ENCODE measurements at regions not wholly inside any gene's neighbourhood (a gene's known extent, or its start where the extent isn't known, plus 50 kb on each side); places are given as distances from the start of the nearest gene placed in this dataset.

DNA sequence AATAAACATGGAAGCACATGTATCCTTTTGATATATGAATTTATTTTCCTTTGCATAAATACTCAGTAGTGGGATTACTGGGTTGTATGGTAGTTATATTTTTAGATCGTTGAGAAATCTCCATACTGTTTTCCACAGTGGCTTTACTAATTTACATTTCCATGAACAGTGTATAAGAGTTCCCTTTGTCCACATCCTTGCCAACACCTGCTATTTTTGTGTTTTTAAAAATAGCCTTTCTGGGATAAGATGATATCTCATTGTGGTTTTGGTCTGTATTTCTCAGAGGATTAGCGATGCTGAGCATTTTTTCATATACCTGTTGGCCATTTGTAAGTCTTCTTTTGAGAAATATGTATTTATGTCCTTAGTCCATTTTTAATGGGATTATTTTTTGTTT lies 329.2 kb upstream of the KITLG start:
- Histone ChIP-seq H3K9ac (ENCODE audit: low read length) (no peak overlapping the region), H3K27me3 (ENCODE audit: low read length) (no peaks in the 10 kb centered on the region), H3K4me3 (ENCODE audit: low read length) (no peak overlapping the region), H4K20me1 (ENCODE audit: low read length) (no peaks in the 10 kb centered on the region), H2AFZ (ENCODE audit: low read length) (no peak overlapping the region), H3K9me3 (ENCODE audit: low read length) (peaks cover 12% of the 10 kb centered on the region), H3F3A (ENCODE audit: low read length, unreplicated experiment) (no peaks in the 10 kb centered on the region), H3K27ac (ENCODE audit: low read length) (no peak overlapping the region), H3K4me2 (ENCODE audit: low read length) (no peak overlapping the region), H3K79me2 (ENCODE audit: low read length) (no peaks in the 10 kb centered on the region), H3K9me2 (replicated peaks; ENCODE audit: low read length) (no peaks in the 10 kb centered on the region; the same call in 1 of the 2 replicates), H3K36me3 (ENCODE audit: low read depth, low read length) (peaks cover 5% of the 10 kb centered on the region; the same call in 1 of the 2 replicates), H3K4me1 (ENCODE audit: insufficient read depth, low read length) (no peaks in the 10 kb centered on the region)
- ATAC-seq (no peak), DNase-seq (no peak)
- intact Hi-C loops (cut with micrococcal nuclease) = no loop called here
- ChIA-PET POLR2A (ENCODE audit: unreplicated experiment) (no interaction called here), CTCF (no interaction called here)
- BruUV-seq (replicated peaks) = no TSS peak
- TF ChIP-seq, protein P1, sequence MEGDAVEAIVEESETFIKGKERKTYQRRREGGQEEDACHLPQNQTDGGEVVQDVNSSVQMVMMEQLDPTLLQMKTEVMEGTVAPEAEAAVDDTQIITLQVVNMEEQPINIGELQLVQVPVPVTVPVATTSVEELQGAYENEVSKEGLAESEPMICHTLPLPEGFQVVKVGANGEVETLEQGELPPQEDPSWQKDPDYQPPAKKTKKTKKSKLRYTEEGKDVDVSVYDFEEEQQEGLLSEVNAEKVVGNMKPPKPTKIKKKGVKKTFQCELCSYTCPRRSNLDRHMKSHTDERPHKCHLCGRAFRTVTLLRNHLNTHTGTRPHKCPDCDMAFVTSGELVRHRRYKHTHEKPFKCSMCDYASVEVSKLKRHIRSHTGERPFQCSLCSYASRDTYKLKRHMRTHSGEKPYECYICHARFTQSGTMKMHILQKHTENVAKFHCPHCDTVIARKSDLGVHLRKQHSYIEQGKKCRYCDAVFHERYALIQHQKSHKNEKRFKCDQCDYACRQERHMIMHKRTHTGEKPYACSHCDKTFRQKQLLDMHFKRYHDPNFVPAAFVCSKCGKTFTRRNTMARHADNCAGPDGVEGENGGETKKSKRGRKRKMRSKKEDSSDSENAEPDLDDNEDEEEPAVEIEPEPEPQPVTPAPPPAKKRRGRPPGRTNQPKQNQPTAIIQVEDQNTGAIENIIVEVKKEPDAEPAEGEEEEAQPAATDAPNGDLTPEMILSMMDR (conservative IDR thresholded peaks at IDR 0.05; ENCODE audit: low read depth, low read length) = no peak
- TF ChIP-seq EZH2 (IDR thresholded peaks at IDR 0.05; ENCODE audit: low read length, unreplicated experiment) (no peak), EZH2phosphoT487 (IDR thresholded peaks at IDR 0.05; ENCODE audit: borderline replicate concordance, low read length) (no peak)

DNA sequence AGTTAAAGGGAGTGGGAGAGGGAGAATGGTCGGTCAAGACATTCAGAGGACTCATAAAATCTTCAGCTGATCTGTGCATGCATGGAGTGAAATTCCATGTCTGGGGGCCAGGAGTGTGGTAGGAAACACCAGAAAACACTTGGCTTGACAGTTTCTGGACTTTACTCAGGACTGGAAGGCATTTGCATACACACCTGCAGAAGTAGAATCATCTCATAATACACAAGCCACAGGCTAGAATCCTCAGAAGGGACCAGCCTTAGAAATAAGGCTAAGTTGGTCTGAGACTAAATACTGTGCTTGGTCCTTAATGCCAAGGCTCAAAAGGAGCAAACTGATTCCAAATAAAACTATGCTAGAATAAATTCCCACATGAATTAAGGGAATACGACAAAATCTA lies 328.1 kb upstream of the KITLG start:
- Histone ChIP-seq H3K9me2 (replicated peaks; ENCODE audit: low read length) (no peaks in the 10 kb centered on the region; the same call in 1 of the 2 replicates), H3K4me1 (ENCODE audit: insufficient read depth, low read length) (no peaks in the 10 kb centered on the region), H3F3A (ENCODE audit: low read length, unreplicated experiment) (no peaks in the 10 kb centered on the region), H4K20me1 (ENCODE audit: low read length) (no peaks in the 10 kb centered on the region), H3K27ac (ENCODE audit: low read length) (no peak overlapping the region), H3K79me2 (ENCODE audit: low read length) (no peaks in the 10 kb centered on the region), H2AFZ (ENCODE audit: low read length) (no peak overlapping the region), H3K4me3 (ENCODE audit: low read length) (no peak overlapping the region), H3K27me3 (ENCODE audit: low read length) (no peaks in the 10 kb centered on the region), H3K9ac (ENCODE audit: low read length) (no peak overlapping the region), H3K9me3 (ENCODE audit: low read length) (peaks cover 12% of the 10 kb centered on the region), H3K4me2 (ENCODE audit: low read length) (no peak overlapping the region), H3K36me3 (ENCODE audit: low read depth, low read length) (peaks cover 5% of the 10 kb centered on the region; the same call in 1 of the 2 replicates)
- intact Hi-C loops (cut with micrococcal nuclease) = no loop called here
- ATAC-seq (no peak), DNase-seq (no peak)
- ChIA-PET POLR2A (ENCODE audit: unreplicated experiment) (no interaction called here), CTCF (no interaction called here)
- BruUV-seq (replicated peaks) = no TSS peak
- TF ChIP-seq EZH2phosphoT487 (IDR thresholded peaks at IDR 0.05; ENCODE audit: borderline replicate concordance, low read length) (no peak), EZH2 (IDR thresholded peaks at IDR 0.05; ENCODE audit: low read length, unreplicated experiment) (no peak)
- TF ChIP-seq, protein P1 (conservative IDR thresholded peaks at IDR 0.05; ENCODE audit: low read depth, low read length) = no peak

DNA sequence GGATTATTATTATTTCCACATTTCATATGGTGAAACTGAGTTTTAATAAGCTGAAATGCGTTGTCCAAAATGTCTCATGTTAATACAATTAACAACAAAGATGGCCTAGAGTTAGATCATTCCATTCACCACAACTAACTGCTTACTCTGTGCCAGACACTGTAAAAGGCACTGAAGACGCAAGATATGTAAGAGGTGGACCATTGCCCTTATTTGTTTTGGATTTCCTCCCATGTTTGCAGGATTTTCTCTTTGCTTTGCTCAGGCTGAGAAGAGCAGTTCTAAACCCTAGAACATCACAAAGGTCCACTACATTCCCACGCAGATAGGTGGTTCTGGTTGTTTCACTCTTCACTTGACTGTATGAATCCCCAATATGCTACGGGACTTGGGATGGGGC lies 324.4 kb upstream of the KITLG start:
- no peak overlapping the region for H3K27ac ChIP-seq (ENCODE audit: low read length)
- no peaks in the 10 kb centered on the region for H4K20me1 ChIP-seq (ENCODE audit: low read length)

More for the DNA sequence above, 324.4 kb upstream of the KITLG start:
- H3K4me2 ChIP-seq (ENCODE audit: low read length) = no peak overlapping the region
- ATAC-seq (peak; percentile 63), DNase-seq (peak; percentile 15)
- H3K36me3 ChIP-seq (ENCODE audit: low read depth, low read length) = no peaks in the 10 kb centered on the region
- no peak overlapping the region for H2AFZ ChIP-seq (ENCODE audit: low read length)
- H3K79me2 ChIP-seq (ENCODE audit: low read length) = no peaks in the 10 kb centered on the region
- intact Hi-C loops (cut with micrococcal nuclease) = no loop called here
- CTCF ChIA-PET = no interaction called here
- no peaks in the 10 kb centered on the region; the same call in 1 of the 2 replicates for H3K9me2 ChIP-seq (replicated peaks; ENCODE audit: low read length)
- BruUV-seq (replicated peaks) = no TSS peak
- H3K4me1 ChIP-seq (ENCODE audit: insufficient read depth, low read length) = no peaks in the 10 kb centered on the region
- POLR2A ChIA-PET (ENCODE audit: unreplicated experiment) = no interaction called here
- TF ChIP-seq EZH2 (IDR thresholded peaks at IDR 0.05; ENCODE audit: low read length, unreplicated experiment) (no peak), EZH2phosphoT487 (IDR thresholded peaks at IDR 0.05; ENCODE audit: borderline replicate concordance, low read length) (no peak)
- TF ChIP-seq, protein P1 (conservative IDR thresholded peaks at IDR 0.05; ENCODE audit: low read depth, low read length) = no peak
- H3K27me3 ChIP-seq (ENCODE audit: low read length) = no peaks in the 10 kb centered on the region
- H3K4me3 ChIP-seq (ENCODE audit: low read length) = no peak overlapping the region
- no peaks in the 10 kb centered on the region for H3F3A ChIP-seq (ENCODE audit: low read length, unreplicated experiment)
- H3K9me3 ChIP-seq (ENCODE audit: low read length) = peaks cover 2% of the 10 kb centered on the region; the same call in 1 of the 2 replicates
- no peak overlapping the region for H3K9ac ChIP-seq (ENCODE audit: low read length)
